ENCODE measurements at regions not wholly inside any gene's neighbourhood (a gene's known extent, or its start where the extent isn't known, plus 50 kb on each side); places are given as distances from the start of the nearest gene placed in this dataset.

DNA sequence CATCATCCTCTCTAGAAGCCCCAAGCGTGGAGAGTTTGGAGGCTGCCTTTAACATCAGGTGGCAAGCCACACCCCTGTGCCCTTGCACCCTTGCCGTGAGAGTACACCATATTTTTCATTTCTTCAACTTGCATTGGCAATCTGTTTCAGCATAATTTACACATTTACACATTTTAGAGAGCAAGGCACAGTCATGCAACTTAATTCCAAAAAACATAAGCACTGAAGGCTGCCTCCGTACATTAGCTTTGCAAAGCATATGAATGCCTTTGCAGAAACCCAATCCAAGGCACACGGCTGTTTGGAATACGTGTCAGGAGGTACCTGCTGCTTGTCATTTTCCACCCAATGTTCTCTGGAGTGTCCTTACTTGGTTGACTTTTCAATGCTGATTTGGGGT, 833.1 kb downstream of the VRK1 start:
- no peaks in the 10 kb centered on the region for H3K36me3 ChIP-seq (ENCODE audit: insufficient read depth in 1 of 2, low read depth in 1 of 2)
- H3K4me3 ChIP-seq, result no peak overlapping the region
- DNase-seq (no peak), ATAC-seq (no peak)
- 54 to 68% (median 57%) methylated on average over 5 of the region's 5 CpGs for WGBS, 3 donors
- H3K9me3 ChIP-seq, result no peaks in the 10 kb centered on the region
- H3K27me3 ChIP-seq (ENCODE audit: insufficient read depth in 3 of 3, low read length in 2 of 3), result no peaks in the 10 kb centered on the region
- H3K4me1 ChIP-seq, result no peaks in the 10 kb centered on the region
- TF ChIP-seq, protein P1, sequence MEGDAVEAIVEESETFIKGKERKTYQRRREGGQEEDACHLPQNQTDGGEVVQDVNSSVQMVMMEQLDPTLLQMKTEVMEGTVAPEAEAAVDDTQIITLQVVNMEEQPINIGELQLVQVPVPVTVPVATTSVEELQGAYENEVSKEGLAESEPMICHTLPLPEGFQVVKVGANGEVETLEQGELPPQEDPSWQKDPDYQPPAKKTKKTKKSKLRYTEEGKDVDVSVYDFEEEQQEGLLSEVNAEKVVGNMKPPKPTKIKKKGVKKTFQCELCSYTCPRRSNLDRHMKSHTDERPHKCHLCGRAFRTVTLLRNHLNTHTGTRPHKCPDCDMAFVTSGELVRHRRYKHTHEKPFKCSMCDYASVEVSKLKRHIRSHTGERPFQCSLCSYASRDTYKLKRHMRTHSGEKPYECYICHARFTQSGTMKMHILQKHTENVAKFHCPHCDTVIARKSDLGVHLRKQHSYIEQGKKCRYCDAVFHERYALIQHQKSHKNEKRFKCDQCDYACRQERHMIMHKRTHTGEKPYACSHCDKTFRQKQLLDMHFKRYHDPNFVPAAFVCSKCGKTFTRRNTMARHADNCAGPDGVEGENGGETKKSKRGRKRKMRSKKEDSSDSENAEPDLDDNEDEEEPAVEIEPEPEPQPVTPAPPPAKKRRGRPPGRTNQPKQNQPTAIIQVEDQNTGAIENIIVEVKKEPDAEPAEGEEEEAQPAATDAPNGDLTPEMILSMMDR (IDR thresholded peaks at IDR 0.05), result no peak
- no peak overlapping the region for H3K27ac ChIP-seq
- intact Hi-C loops (cut with DNase I), result no loop called here

DNA sequence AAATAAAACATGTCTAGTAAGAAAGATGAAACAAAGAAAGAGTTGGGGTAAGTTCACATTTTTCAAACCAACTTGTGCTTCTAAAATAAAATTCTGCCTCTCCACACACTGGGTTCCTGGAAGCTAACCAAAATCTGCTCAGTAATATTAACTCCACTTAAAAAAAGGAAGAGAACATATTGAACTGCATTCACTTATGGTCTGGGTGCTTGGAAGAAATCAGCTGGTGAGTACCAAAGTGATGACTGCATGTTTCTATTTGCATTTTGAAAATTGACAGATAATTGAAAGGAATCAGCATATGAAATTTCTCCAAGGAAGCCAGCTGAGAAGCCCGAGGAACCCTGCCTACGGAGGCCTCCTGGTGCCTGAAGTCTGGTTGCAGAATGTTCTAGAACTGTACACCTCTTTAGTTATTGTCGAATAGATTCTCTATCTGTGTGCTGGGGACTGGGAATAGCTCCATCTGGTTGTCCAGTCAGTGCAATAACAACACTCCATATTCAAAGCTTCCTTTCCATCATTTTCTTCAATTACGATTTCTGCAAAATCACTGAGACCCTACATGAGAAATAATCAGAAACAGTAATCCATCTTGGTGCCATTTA, 836.1 kb downstream of the VRK1 start:
- DNase-seq (no peak), ATAC-seq (no peak)
- TF ChIP-seq, protein P1 (IDR thresholded peaks at IDR 0.05), result no peak
- Histone ChIP-seq H3K9me3 (no peaks in the 10 kb centered on the region), H3K27ac (no peak overlapping the region), H3K36me3 (ENCODE audit: insufficient read depth in 1 of 2, low read depth in 1 of 2) (no peaks in the 10 kb centered on the region), H3K27me3 (ENCODE audit: insufficient read depth in 3 of 3, low read length in 2 of 3) (peaks cover 0 to 3% (median 0%) of the 10 kb centered on the region in 3 donors), H3K4me1 (no peaks in the 10 kb centered on the region), H3K4me3 (no peak overlapping the region)
- intact Hi-C loops (cut with DNase I), result no loop called here
- WGBS, 3 donors, result 82 to 87% (median 86%) methylated on average over 4 of the region's 4 CpGs

DNA sequence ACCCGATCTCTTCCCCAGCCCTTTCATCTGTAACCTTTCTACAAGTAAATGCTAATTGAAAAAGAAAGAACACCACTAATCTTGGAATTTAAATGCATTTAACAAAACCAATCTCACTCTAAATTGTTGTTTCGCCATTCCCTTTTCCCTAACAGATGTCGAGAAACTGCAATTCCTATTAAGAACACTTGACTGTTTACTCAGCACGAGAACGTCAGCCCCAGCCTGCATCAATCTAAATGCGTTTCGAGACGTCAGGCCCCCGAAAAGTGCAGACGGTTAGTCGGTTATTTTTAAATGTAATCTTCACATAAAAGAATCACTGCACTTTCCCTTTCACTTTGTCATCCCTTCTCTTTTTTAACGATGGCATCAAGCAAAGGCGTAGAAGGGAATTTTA, 837.6 kb downstream of the VRK1 start:
- Histone ChIP-seq H3K4me1 (no peaks in the 10 kb centered on the region), H3K9me3 (no peaks in the 10 kb centered on the region), H3K27ac (no peak overlapping the region), H3K4me3 (peak overlapping the region; percentile 43), H3K27me3 (ENCODE audit: insufficient read depth in 3 of 3, low read length in 2 of 3) (peaks cover 0 to 3% (median 0%) of the 10 kb centered on the region in 3 donors), H3K36me3 (ENCODE audit: insufficient read depth in 1 of 2, low read depth in 1 of 2) (no peaks in the 10 kb centered on the region)
- TF ChIP-seq, protein P1 (IDR thresholded peaks at IDR 0.05), result no peak
- intact Hi-C loops (cut with DNase I), result no loop called here
- WGBS, 3 donors, result 13 to 22% (median 14%) methylated on average over 13 of the region's 13 CpGs
- ATAC-seq (no peak), DNase-seq (no peak)

DNA sequence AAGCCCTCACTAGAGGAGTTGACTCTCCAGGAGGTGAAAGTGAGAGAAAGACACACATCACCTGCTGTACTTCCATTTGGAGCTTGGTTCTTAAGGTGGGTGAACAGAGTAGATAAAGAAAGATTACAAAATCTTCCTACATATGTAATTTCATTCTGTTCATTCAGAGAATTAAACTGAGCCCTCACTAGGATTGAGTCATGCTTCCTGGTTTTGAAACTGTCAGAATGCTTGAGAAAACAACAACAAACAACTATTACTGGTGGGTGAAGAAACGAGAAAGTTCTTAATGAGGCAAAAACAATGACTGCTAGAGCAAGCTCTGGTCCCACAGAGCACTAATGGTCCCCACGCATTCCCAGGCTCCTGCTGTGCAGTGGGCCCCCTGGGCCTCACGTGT, 841.7 kb downstream of the VRK1 start:
- Histone ChIP-seq H3K27me3 (ENCODE audit: insufficient read depth in 3 of 3, low read length in 2 of 3) (peaks cover 0 to 3% (median 0%) of the 10 kb centered on the region in 3 donors), H3K4me3 (no peak overlapping the region), H3K27ac (no peak overlapping the region), H3K36me3 (ENCODE audit: insufficient read depth in 1 of 2, low read depth in 1 of 2) (no peaks in the 10 kb centered on the region), H3K4me1 (no peaks in the 10 kb centered on the region), H3K9me3 (no peaks in the 10 kb centered on the region)
- ATAC-seq (no peak), DNase-seq (no peak)
- TF ChIP-seq, protein P1 (IDR thresholded peaks at IDR 0.05), result no peak
- intact Hi-C loops (cut with DNase I), result no loop called here
- WGBS, 3 donors, result 46 to 48% (median 47%) methylated on average over 3 of the region's 3 CpGs

DNA sequence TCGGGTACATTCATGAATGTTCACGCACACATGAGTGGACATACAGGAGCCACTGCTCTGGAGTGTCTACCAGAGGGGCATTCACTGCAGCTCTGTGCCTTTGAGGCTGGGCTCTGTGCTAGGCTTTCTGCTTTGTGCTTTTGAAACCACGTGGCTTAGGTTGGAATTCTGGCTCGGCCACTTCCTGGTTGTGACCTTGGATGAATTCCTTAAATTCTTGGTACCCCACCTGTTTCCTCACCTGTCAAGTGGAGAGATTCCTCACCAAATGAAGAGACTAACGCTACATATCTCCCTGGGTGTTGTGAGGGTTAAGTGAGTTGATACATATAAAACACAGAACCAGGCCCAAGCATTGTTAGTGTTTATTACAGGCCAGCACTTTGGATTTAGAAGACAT, 842.8 kb downstream of the VRK1 start:
- WGBS, 3 donors, result 59 to 64% (median 62%) methylated on average over 5 of the region's 5 CpGs
- Histone ChIP-seq H3K36me3 (ENCODE audit: insufficient read depth in 1 of 2, low read depth in 1 of 2) (no peaks in the 10 kb centered on the region), H3K27ac (no peak overlapping the region), H3K4me3 (no peak overlapping the region), H3K4me1 (no peaks in the 10 kb centered on the region), H3K9me3 (no peaks in the 10 kb centered on the region), H3K27me3 (ENCODE audit: insufficient read depth in 3 of 3, low read length in 2 of 3) (peaks cover 0 to 3% (median 0%) of the 10 kb centered on the region in 3 donors)
- TF ChIP-seq, protein P1 (IDR thresholded peaks at IDR 0.05), result no peak
- no peak for DNase-seq
- no peak for ATAC-seq
- intact Hi-C loops (cut with DNase I), result no loop called here

Measured in psoas muscle (tissue), 7 donors.